ENCODE measurements at regions not wholly inside any gene's neighbourhood (a gene's known extent, or its start where the extent isn't known, plus 50 kb on each side); places are given as distances from the start of the nearest gene placed in this dataset.

- Histone ChIP-seq H3K9ac (ENCODE audit: low read length) (no peak overlapping the region), H3K36me3 (ENCODE audit: insufficient read depth, low read length) (no peaks in the 10 kb centered on the region), H3K27ac (ENCODE audit: low read depth, low read length) (no peak overlapping the region), H3K79me2 (ENCODE audit: insufficient read depth, low read length) (no peaks in the 10 kb centered on the region), H3K4me3 (ENCODE audit: insufficient read depth, low read depth, low read length) (no peak overlapping the region), H3K4me1 (ENCODE audit: insufficient read depth, low read length) (no peaks in the 10 kb centered on the region), H3K9me3 (ENCODE audit: insufficient read depth, low read depth, low read length) (no peaks in the 10 kb centered on the region), H2AFZ (ENCODE audit: low read depth, low read length) (no peak overlapping the region), H4K20me1 (ENCODE audit: insufficient read depth, low read length) (no peaks in the 10 kb centered on the region), H3K27me3 (ENCODE audit: insufficient read depth, low read length) (no peaks in the 10 kb centered on the region), H3K4me2 (ENCODE audit: low read length) (no peak overlapping the region)
- Mint-ChIP-seq H3K27me3 (ENCODE audit: low read depth, unreplicated experiment) (no peaks in the 10 kb centered on the region), H3K27ac (ENCODE audit: unreplicated experiment) (no peak overlapping the region), H3K4me1 (ENCODE audit: low read depth, unreplicated experiment) (no peaks in the 10 kb centered on the region), H3K36me3 (ENCODE audit: low read depth, unreplicated experiment) (no peaks in the 10 kb centered on the region), H3K4me3 (ENCODE audit: unreplicated experiment) (no peak overlapping the region), H3K9me3 (ENCODE audit: unreplicated experiment) (no peaks in the 10 kb centered on the region)
- FAIRE-seq (no peak), DNase-seq (ENCODE audit: low read depth) (no peak)
- TF ChIP-seq EZH2 (IDR thresholded peaks at IDR 0.05; ENCODE audit: insufficient read depth, low read length) (no peak), CTCF (IDR thresholded peaks at IDR 0.05; ENCODE audit: insufficient read depth, low read depth, low read length) (no peak)
These were observed 78.8 kb upstream of the SETMAR start for GRCh38 chr3:4224331-4224730.

GRCh38 chr3:4225005-4225471 lies 78.1 kb upstream of the SETMAR start:
- no peaks in the 10 kb centered on the region for H3K4me1 Mint-ChIP-seq (ENCODE audit: low read depth, unreplicated experiment)
- no peaks in the 10 kb centered on the region for H3K4me1 ChIP-seq (ENCODE audit: insufficient read depth, low read length)
- no peaks in the 10 kb centered on the region for H3K36me3 ChIP-seq (ENCODE audit: insufficient read depth, low read length)
- no peaks in the 10 kb centered on the region for H3K27me3 Mint-ChIP-seq (ENCODE audit: low read depth, unreplicated experiment)
- no peaks in the 10 kb centered on the region for H3K9me3 ChIP-seq (ENCODE audit: insufficient read depth, low read depth, low read length)
- H3K27ac Mint-ChIP-seq (ENCODE audit: unreplicated experiment), result no peak overlapping the region
- no peaks in the 10 kb centered on the region for H4K20me1 ChIP-seq (ENCODE audit: insufficient read depth, low read length)
- H2AFZ ChIP-seq (ENCODE audit: low read depth, low read length), result no peak overlapping the region
- no peak overlapping the region for H3K4me3 ChIP-seq (ENCODE audit: insufficient read depth, low read depth, low read length)
- no peaks in the 10 kb centered on the region for H3K36me3 Mint-ChIP-seq (ENCODE audit: low read depth, unreplicated experiment)
- DNase-seq (ENCODE audit: low read depth), result no peak
- H3K27me3 ChIP-seq (ENCODE audit: insufficient read depth, low read length), result no peaks in the 10 kb centered on the region
- H3K4me2 ChIP-seq (ENCODE audit: low read length), result no peak overlapping the region
- H3K9ac ChIP-seq (ENCODE audit: low read length), result no peak overlapping the region
- no peak for TF ChIP-seq EZH2 (IDR thresholded peaks at IDR 0.05; ENCODE audit: insufficient read depth, low read length)
- TF ChIP-seq CTCF (IDR thresholded peaks at IDR 0.05; ENCODE audit: insufficient read depth, low read depth, low read length), result no peak
- H3K4me3 Mint-ChIP-seq (ENCODE audit: unreplicated experiment), result no peak overlapping the region
- no peaks in the 10 kb centered on the region for H3K79me2 ChIP-seq (ENCODE audit: insufficient read depth, low read length)
- FAIRE-seq, result no peak
- H3K9me3 Mint-ChIP-seq (ENCODE audit: unreplicated experiment), result no peaks in the 10 kb centered on the region
- H3K27ac ChIP-seq (ENCODE audit: low read depth, low read length), result no peak overlapping the region

- no peaks in the 10 kb centered on the region for H3K4me1 ChIP-seq (ENCODE audit: insufficient read depth, low read length)
- Mint-ChIP-seq H3K27me3 (ENCODE audit: low read depth, unreplicated experiment) (no peaks in the 10 kb centered on the region), H3K27ac (ENCODE audit: unreplicated experiment) (no peak overlapping the region), H3K4me3 (ENCODE audit: unreplicated experiment) (no peak overlapping the region), H3K9me3 (ENCODE audit: unreplicated experiment) (no peaks in the 10 kb centered on the region), H3K4me1 (ENCODE audit: low read depth, unreplicated experiment) (no peaks in the 10 kb centered on the region), H3K36me3 (ENCODE audit: low read depth, unreplicated experiment) (no peaks in the 10 kb centered on the region)
- DNase-seq (ENCODE audit: low read depth) (no peak), FAIRE-seq (no peak)
- no peak overlapping the region for H3K27ac ChIP-seq (ENCODE audit: low read depth, low read length)
- no peak overlapping the region for H3K9ac ChIP-seq (ENCODE audit: low read length)
- H4K20me1 ChIP-seq (ENCODE audit: insufficient read depth, low read length), result no peaks in the 10 kb centered on the region
- no peaks in the 10 kb centered on the region for H3K9me3 ChIP-seq (ENCODE audit: insufficient read depth, low read depth, low read length)
- no peaks in the 10 kb centered on the region for H3K36me3 ChIP-seq (ENCODE audit: insufficient read depth, low read length)
- TF ChIP-seq EZH2 (IDR thresholded peaks at IDR 0.05; ENCODE audit: insufficient read depth, low read length) (no peak), CTCF (IDR thresholded peaks at IDR 0.05; ENCODE audit: insufficient read depth, low read depth, low read length) (no peak)
- no peaks in the 10 kb centered on the region for H3K79me2 ChIP-seq (ENCODE audit: insufficient read depth, low read length)
- no peaks in the 10 kb centered on the region for H3K27me3 ChIP-seq (ENCODE audit: insufficient read depth, low read length)
- no peak overlapping the region for H3K4me3 ChIP-seq (ENCODE audit: insufficient read depth, low read depth, low read length)
- H2AFZ ChIP-seq (ENCODE audit: low read depth, low read length), result no peak overlapping the region
- H3K4me2 ChIP-seq (ENCODE audit: low read length), result no peak overlapping the region
These were observed 74.9 kb upstream of the SETMAR start for GRCh38 chr3:4228295-4228694.

Measured in astrocyte (in vitro differentiated cells and primary cell).